H1 (cell line): ENCODE measurements at regions not wholly inside any gene's neighbourhood (a gene's known extent, or its start where the extent isn't known, plus 50 kb on each side); places are given as distances from the start of the nearest gene placed in this dataset.

Experiments used
- CTCF ChIA-PET: fragments of 300-600 bp; sonication (Branson Sonifier 250); formaldehyde crosslinking; loops from one replicate; lab custom pipeline; 2021; ENCODE audit not compliant: partially characterized antibody; lab: Charles Lee
- POLR2A ChIA-PET: fragments of 300-600 bp; sonication (Branson Sonifier 250); formaldehyde crosslinking; loops from one replicate; lab custom pipeline; 2021; ENCODE audit warnings: inconsistent platforms; ENCODE audit not compliant: partially characterized antibody; lab: Charles Lee
- DNase-seq, 2 experiments: peaks; one replicate each; pipeline versions ENCODE4 v3.0.0 to v3.0.0-alpha.2; 2010 to 2022; ENCODE audit warnings: low spot score in 2 of 2, low read depth in 1 of 2, mixed read lengths in 1 of 2
- FAIRE-seq: peaks from 2 replicates; lab custom pipeline; 2011; peaks lifted over from hg19 to GRCh38; lab: Jason Lieb, UNC
- H2AFZ ChIP-seq: 2 replicates; pipeline ENCODE4 v1.8.1; 2012; ENCODE audit warnings: low read length, inconsistent platforms
- H2AK5ac ChIP-seq: 2 replicates; pipeline ENCODE4 v1.6.1; 2013; ENCODE audit warnings: low read depth, low read length
- H2BK120ac ChIP-seq: replicated peaks from 2 replicates; pipeline ENCODE3; 2013; ENCODE audit warnings: low read depth, low read length, inconsistent platforms
- H2BK12ac ChIP-seq: 2 replicates; pipeline ENCODE4 v1.6.1; 2013; ENCODE audit warnings: low read depth, low read length
- H2BK15ac ChIP-seq: 2 replicates; pipeline ENCODE4 v1.6.1; 2013; ENCODE audit warnings: low read length
- H2BK20ac ChIP-seq: 2 replicates; pipeline ENCODE4 v1.6.1; 2013; ENCODE audit warnings: low read length
- H2BK5ac ChIP-seq: 2 replicates; pipeline ENCODE4 v1.6.1; 2013; ENCODE audit warnings: low read depth, low read length
- H3K14ac ChIP-seq: 2 replicates; pipeline ENCODE4 v1.6.1; 2013; ENCODE audit warnings: inconsistent platforms; ENCODE audit not compliant: insufficient read length
- H3K18ac ChIP-seq: 2 replicates; pipeline ENCODE4 v1.6.1; 2013; ENCODE audit warnings: low read length; ENCODE audit errors: extremely low read depth
- H3K23ac ChIP-seq: 2 replicates; pipeline ENCODE4 v1.6.1; 2013; ENCODE audit warnings: inconsistent platforms; ENCODE audit not compliant: insufficient read length
- H3K23me2 ChIP-seq: 2 replicates; pipeline ENCODE4 v1.6.1; 2013; ENCODE audit warnings: low read depth, low read length
- H3K27ac ChIP-seq: 2 replicates; pipeline ENCODE4 v1.6.1; 2011; ENCODE audit warnings: low read depth, low read length, inconsistent platforms
- H3K27me3 ChIP-seq, 4 experiments: replicated peaks in 1 of 4; 1 replicate in 1 of 4; 2 replicates in 3 of 4; pipeline versions ENCODE4 v1.6.1 to v1.8.1; 2011 to 2013; ENCODE audit warnings: low read length in 3 of 4, mild to moderate bottlenecking in 3 of 4, inconsistent platforms in 2 of 4, mixed read lengths in 2 of 4, moderate library complexity in 1 of 4; ENCODE audit not compliant: control insufficient read depth in 3 of 4, insufficient read depth in 3 of 4; ENCODE audit errors: extremely low read depth in 1 of 4
- H3K36me3 ChIP-seq, 4 experiments: 2 replicates each; pipeline versions ENCODE4 v1.6.1 to v1.8.1; 2011 to 2013; ENCODE audit warnings: mild to moderate bottlenecking in 4 of 4, low read length in 3 of 4, moderate library complexity in 2 of 4, control low read depth in 1 of 4, inconsistent platforms in 1 of 4; ENCODE audit not compliant: insufficient read depth in 4 of 4, control insufficient read depth in 2 of 4
- H3K4ac ChIP-seq: replicated peaks from 2 replicates; pipeline ENCODE3; 2013; ENCODE audit warnings: low read length, low read depth, mixed read lengths, inconsistent platforms; ENCODE audit not compliant: insufficient read length
- H3K4me1 ChIP-seq, 4 experiments: replicated peaks in 1 of 4; 1 replicate in 1 of 4; 2 replicates in 3 of 4; pipeline versions ENCODE4 v1.6.1 to v1.8.1; 2011 to 2013; ENCODE audit warnings: low read length in 3 of 4, inconsistent platforms in 2 of 4, mixed read lengths in 1 of 4; ENCODE audit not compliant: insufficient read depth in 4 of 4, control insufficient read depth in 3 of 4
- H3K4me2 ChIP-seq, 2 experiments: 2 replicates each; pipeline versions ENCODE4 v1.6.1 to v1.8.1; 2011 to 2013; ENCODE audit warnings: low read depth in 2 of 2, low read length in 2 of 2, control low read depth in 1 of 2, inconsistent platforms in 1 of 2, mild to moderate bottlenecking in 1 of 2; ENCODE audit not compliant: insufficient read depth in 1 of 2
- H3K4me3 ChIP-seq, 4 experiments: fragments of 200-600, 300-600 bp in 1 of 4; sonication (generic), shearing (Covaris generic), sonication (Bioruptor Twin) in 1 of 4; 2 replicates each; pipeline versions ENCODE4 v1.5.1 to v1.8.1; 2011 to 2016; ENCODE audit warnings: low read length in 4 of 4, low read depth in 3 of 4, control low read depth in 2 of 4, inconsistent platforms in 2 of 4, mild to moderate bottlenecking in 2 of 4, mixed read lengths in 1 of 4, moderate library complexity in 1 of 4; ENCODE audit not compliant: insufficient read depth in 2 of 4; ENCODE audit errors: extremely low read depth in 1 of 4
- H3K56ac ChIP-seq: replicated peaks from 2 replicates; pipeline ENCODE3; 2013; ENCODE audit warnings: low read depth, mild to moderate bottlenecking, mixed read lengths, low read length, inconsistent platforms; ENCODE audit not compliant: insufficient read length
- H3K79me1 ChIP-seq: 2 replicates; pipeline ENCODE4 v1.6.1; 2013; ENCODE audit warnings: low read depth, low read length, control low read depth
- H3K79me2 ChIP-seq, 2 experiments: 2 replicates each; pipeline versions ENCODE4 v1.6.1 to v1.8.1; 2012 to 2013; ENCODE audit warnings: low read length in 2 of 2, mild to moderate bottlenecking in 2 of 2, inconsistent platforms in 1 of 2; ENCODE audit not compliant: insufficient read depth in 2 of 2, control insufficient read depth in 1 of 2
- H3K9ac ChIP-seq, 4 experiments: replicated peaks in 1 of 4; 1 replicate in 1 of 4; 2 replicates in 3 of 4; pipeline versions ENCODE4 v1.6.1 to v1.8.1; 2011 to 2013; ENCODE audit warnings: low read depth in 3 of 4, low read length in 3 of 4, control low read depth in 2 of 4, mild to moderate bottlenecking in 2 of 4, moderate library complexity in 2 of 4, inconsistent platforms in 1 of 4; ENCODE audit errors: extremely low read depth in 1 of 4
- H3K9me3 ChIP-seq, 2 experiments: 2 replicates each; pipeline versions ENCODE4 v1.6.1 to v1.8.1; 2012 to 2013; ENCODE audit warnings: mild to moderate bottlenecking in 2 of 2, moderate library complexity in 2 of 2, control low read depth in 1 of 2, inconsistent platforms in 1 of 2, low read depth in 1 of 2, low read length in 1 of 2, mixed read lengths in 1 of 2; ENCODE audit not compliant: insufficient read depth in 2 of 2
- H4K20me1 ChIP-seq, 2 experiments: replicated peaks in 1 of 2; 2 replicates each; pipeline versions ENCODE3 to v1.8.1; 2011 to 2013; ENCODE audit warnings: inconsistent platforms in 2 of 2, low read length in 2 of 2, mild to moderate bottlenecking in 1 of 2; ENCODE audit not compliant: insufficient read depth in 2 of 2, control insufficient read depth in 1 of 2
- H4K5ac ChIP-seq: 2 replicates; pipeline ENCODE4 v1.6.1; 2013; ENCODE audit warnings: low read length, low read depth, mixed read lengths, inconsistent platforms; ENCODE audit not compliant: insufficient read length
- H4K8ac ChIP-seq: 2 replicates; pipeline ENCODE4 v1.8.0; 2013; ENCODE audit warnings: mild to moderate bottlenecking, moderate library complexity, low read length, inconsistent platforms; ENCODE audit not compliant: insufficient read depth; ENCODE audit errors: extremely low read depth
- H4K91ac ChIP-seq: replicated peaks from 2 replicates; pipeline ENCODE3; 2013; ENCODE audit warnings: low read length, mixed read lengths, inconsistent platforms; ENCODE audit not compliant: insufficient read length
- HDAC6 ChIP-seq: IDR thresholded peaks from one replicate; pipeline ENCODE4 v1.7.1; 2012; ENCODE audit warnings: low read depth, mild to moderate bottlenecking, inconsistent platforms, low read length, moderate library complexity
- MAX ChIP-seq: IDR thresholded peaks from 2 replicates; pipeline ENCODE4 v1.6.1; 2012; ENCODE audit warnings: inconsistent platforms
- RFX5 ChIP-seq: IDR thresholded peaks from 2 replicates; pipeline ENCODE4 v1.6.1; 2011; ENCODE audit warnings: low read depth, low read length, improper control_type of control experiment, borderline replicate concordance
- TCF12 ChIP-seq: IDR thresholded peaks from 2 replicates; pipeline ENCODE4 v1.6.1; 2011; ENCODE audit warnings: low read depth, mild to moderate bottlenecking, low read length
- WGBS, 2 experiments: shearing (Covaris generic) in 1 of 2; methylation state at CpG; one replicate each; pipeline versions ENCODE4 v1.1.6 to v1.1.7; 2013 to 2015; ENCODE audit warnings: low lambda C conversion rate in 2 of 2, mixed read lengths in 2 of 2, inconsistent platforms in 1 of 2, low coverage in 1 of 2, missing lambda C conversion rate in 1 of 2; ENCODE audit not compliant: insufficient replicate concordance in 2 of 2, insufficient coverage in 1 of 2, insufficient read length in 1 of 2; ENCODE audit errors: extremely low coverage in 1 of 2, missing lambda C conversion rate in 1 of 2; 5-methylcytosine and 5-hydroxymethylcytosine counted together

GRCh38 chr1:193971595-193971994 is 785.2 kb upstream of the B3GALT2 start:
- H3K23me2 ChIP-seq = no peaks in the 10 kb centered on the region
- no peak overlapping the region for H3K23ac ChIP-seq
- H3K36me3 ChIP-seq = no peaks in the 10 kb centered on the region
- no peak overlapping the region for H3K56ac ChIP-seq
- no peak overlapping the region for H3K27ac ChIP-seq
- no peak overlapping the region for H2BK15ac ChIP-seq
- H3K4me2 ChIP-seq = no peak overlapping the region
- no peak overlapping the region for H3K4ac ChIP-seq
- H2BK120ac ChIP-seq = no peak overlapping the region
- no peak overlapping the region for H2BK20ac ChIP-seq
- H3K27me3 ChIP-seq = no peaks in the 10 kb centered on the region
- H3K79me2 ChIP-seq = no peaks in the 10 kb centered on the region
- no peak overlapping the region for H4K91ac ChIP-seq
- H4K5ac ChIP-seq = no peak overlapping the region
- no peaks in the 10 kb centered on the region for H3K9me3 ChIP-seq
- no peak for TF ChIP-seq TCF12
- no peak for TF ChIP-seq HDAC6
- TF ChIP-seq RFX5 = no peak
- TF ChIP-seq MAX = no peak
- no peaks in the 10 kb centered on the region for H3K4me1 ChIP-seq
- H4K8ac ChIP-seq = no peak overlapping the region
- no peak for FAIRE-seq
- no peak for DNase-seq
- no peak overlapping the region for H3K9ac ChIP-seq
- WGBS, 2 experiments = 95% methylated on average over 3 of the region's 3 CpGs; no CpG with 5 or more reads in 1 of the 2 experiments
- H4K20me1 ChIP-seq = no peaks in the 10 kb centered on the region
- H3K18ac ChIP-seq = no peak overlapping the region
- no peaks in the 10 kb centered on the region for H3K79me1 ChIP-seq
- H3K14ac ChIP-seq = no peak overlapping the region
- H2BK12ac ChIP-seq = no peak overlapping the region
- no peak overlapping the region for H3K4me3 ChIP-seq
- ChIA-PET CTCF (no interaction called here), POLR2A (no interaction called here)
- H2AFZ ChIP-seq = no peak overlapping the region
- no peak overlapping the region for H2AK5ac ChIP-seq
- no peak overlapping the region for H2BK5ac ChIP-seq
